Neural cell (in vitro differentiated cells): ENCODE measurements at regions not wholly inside any gene's neighbourhood (a gene's known extent, or its start where the extent isn't known, plus 50 kb on each side); places are given as distances from the start of the nearest gene placed in this dataset.

ENCODE experiments used
- CTCF ChIP-seq: fragments of 450-650 bp; IDR thresholded peaks from 2 replicates; pipeline ENCODE4 v1.5.1; 2014; ENCODE audit warnings: antibody characterized with exemption, mild to moderate bottlenecking, moderate library complexity; ENCODE audit not compliant: poor library complexity, severe bottlenecking
- EZH2 ChIP-seq: fragments of 200-600, 300-800 bp; shearing (Covaris generic), sonication (generic); IDR thresholded peaks from 2 replicates; pipeline ENCODE4 v1.6.1; 2014; ENCODE audit warnings: antibody characterized with exemption, low read length, borderline replicate concordance, mild to moderate bottlenecking; ENCODE audit not compliant: insufficient read depth, poor library complexity, severe bottlenecking
- POLR2AphosphoS5 ChIP-seq: IDR thresholded peaks from 2 replicates; pipeline ENCODE4 v1.6.1; 2012

DNA sequence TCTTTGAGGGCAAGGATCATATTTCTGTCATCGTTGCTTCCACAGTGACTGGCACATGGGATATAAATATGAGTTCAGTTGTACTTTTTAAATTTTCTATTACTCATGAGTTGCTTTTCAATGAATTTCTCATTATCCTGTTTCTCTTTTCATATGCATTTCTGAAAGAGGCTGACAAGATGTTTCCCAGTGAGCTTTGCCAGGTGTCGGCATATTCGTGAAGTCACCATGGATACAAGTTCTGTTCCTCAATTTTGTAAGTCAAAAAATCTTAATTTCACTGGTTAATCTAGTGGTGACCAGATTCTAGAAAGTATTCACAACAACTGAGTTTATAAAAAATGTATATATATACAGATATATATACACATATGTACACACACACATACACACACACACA is 55.7 kb upstream of the GNAI1 start:
- TF ChIP-seq POLR2AphosphoS5 (no peak), EZH2 (no peak), CTCF (no peak)
